ENCODE measurements at regions not wholly inside any gene's neighbourhood (a gene's known extent, or its start where the extent isn't known, plus 50 kb on each side); places are given as distances from the start of the nearest gene placed in this dataset.
A peak's percentile ranks its signal among the peaks of the same experiment; 100 is the strongest.
"Not testable (repeated sequence)": the region's sequence is repeated elsewhere in the genome, so short reads cannot be mapped to it uniquely, and the experiment has no call there.

GRCh38 chr5:130708754-130709153, 456.3 kb downstream of the HINT1 start:
- DNase-seq, result no peak

GRCh38 chr5:130706696-130707095, 458.4 kb downstream of the HINT1 start:
- no peak for DNase-seq

- no peak for DNase-seq
Measured at GRCh38 chr5:130705368-130705767, 459.7 kb downstream of the HINT1 start.

- no peak for DNase-seq
Measured at GRCh38 chr5:130693509-130693908, 471.5 kb downstream of the HINT1 start.

- no peak for DNase-seq
Measured at GRCh38 chr5:130692770-130693169, 472.3 kb downstream of the HINT1 start.

GRCh38 chr5:130689831-130690230, 475.2 kb downstream of the HINT1 start:
- DNase-seq, result no peak

GRCh38 chr5:130687085-130687733, 477.8 kb downstream of the HINT1 start:
- no peak for DNase-seq

GRCh38 chr5:130678637-130679036, 486.4 kb downstream of the HINT1 start:
- DNase-seq, result no peak

GRCh38 chr5:130666462-130666861, 498.6 kb downstream of the HINT1 start:
- DNase-seq, result no peak

- no peak for DNase-seq
Measured at GRCh38 chr5:130652176-130652575, 512.9 kb downstream of the HINT1 start.

- no peak for DNase-seq
Measured at GRCh38 chr5:130651440-130651839, 513.6 kb downstream of the HINT1 start.

- no peak for DNase-seq
Measured at GRCh38 chr5:130643321-130643720, 521.7 kb downstream of the HINT1 start.

- no peak for DNase-seq
Measured at GRCh38 chr5:130642461-130642860, 522.6 kb downstream of the HINT1 start.

GRCh38 chr5:130627145-130627544, 537.9 kb downstream of the HINT1 start:
- no peak for DNase-seq

GRCh38 chr5:130624805-130625204, 540.3 kb downstream of the HINT1 start:
- no peak for DNase-seq

GRCh38 chr5:130616161-130616560, 548.9 kb downstream of the HINT1 start:
- DNase-seq, result no peak

GRCh38 chr5:130605234-130605633, 559.8 kb downstream of the HINT1 start:
- DNase-seq, result peak; percentile 12 to 46

- not testable (repeated sequence) for DNase-seq
Measured at GRCh38 chr5:130596647-130597046, 568.4 kb downstream of the HINT1 start.

GRCh38 chr5:130580264-130580663, 584.8 kb downstream of the HINT1 start:
- no peak for DNase-seq

GRCh38 chr5:130578354-130578753, 586.7 kb downstream of the HINT1 start:
- DNase-seq, result no peak

- DNase-seq, result no peak
Measured at GRCh38 chr5:130571076-130571475, 594.0 kb downstream of the HINT1 start.

GRCh38 chr5:130568791-130569190, 596.3 kb downstream of the HINT1 start:
- DNase-seq, result no peak

GRCh38 chr5:130555429-130555828, 609.6 kb downstream of the HINT1 start:
- peak; percentile 6 to 11 for DNase-seq

- no peak for DNase-seq
Measured at GRCh38 chr5:130550562-130550928, 614.5 kb downstream of the HINT1 start.

- no peak for DNase-seq
Measured at GRCh38 chr5:130549884-130550561, 615.0 kb downstream of the HINT1 start.
